Stimulated activated naive CD8-positive, alpha-beta T cell treated with anti-CD3 and anti-CD28 coated beads, Interleukin-15, Interleukin-2, amounts not matched to agents 100 U/mL and 50 U/mL, for 24 hours (primary cell): ENCODE measurements at regions not wholly inside any gene's neighbourhood (a gene's known extent, or its start where the extent isn't known, plus 50 kb on each side); places are given as distances from the start of the nearest gene placed in this dataset.

Source experiments
- ATAC-seq: fragments of 150-1000 bp; cut with Tn5 transposase; one replicate; pipeline ENCODE4 v1.10.0; 2021
- DNase-seq: peaks from one replicate; pipeline ENCODE4 v3.0.0; 2021

- no peak for ATAC-seq
- DNase-seq: no peak
Measured at GRCh38 chr13:105446197-105446596, 1089.3 kb downstream of the EFNB2 start.

- no peak for DNase-seq
Measured at GRCh38 chr13:105445796-105446195, 1089.7 kb downstream of the EFNB2 start.

GRCh38 chr13:105442949-105443699 is 1092.3 kb downstream of the EFNB2 start:
- DNase-seq (no peak), ATAC-seq (no peak)

More at GRCh38 chr13:105445796-105446195, 1089.7 kb downstream of the EFNB2 start:
- ATAC-seq: peak; percentile 49

- DNase-seq: no peak
- ATAC-seq: no peak
Measured at GRCh38 chr13:105442040-105442439, 1093.4 kb downstream of the EFNB2 start.

GRCh38 chr13:105441051-105441750 is 1094.3 kb downstream of the EFNB2 start:
- ATAC-seq (no peak), DNase-seq (no peak)

GRCh38 chr13:105436943-105437342 is 1098.5 kb downstream of the EFNB2 start:
- DNase-seq (no peak), ATAC-seq (no peak)

- ATAC-seq (no peak), DNase-seq (no peak)
Measured at GRCh38 chr13:105432438-105432837, 1103.0 kb downstream of the EFNB2 start.

- DNase-seq (no peak), ATAC-seq (no peak)
Measured at GRCh38 chr13:105428811-105429210, 1106.7 kb downstream of the EFNB2 start.

- ATAC-seq (no peak), DNase-seq (no peak)
Measured at GRCh38 chr13:105426441-105426840, 1109.0 kb downstream of the EFNB2 start.

- DNase-seq: no peak
- no peak for ATAC-seq
Measured at GRCh38 chr13:105414639-105415038, 1120.8 kb downstream of the EFNB2 start.

- ATAC-seq: no peak
- DNase-seq: no peak
Measured at GRCh38 chr13:105412171-105412570, 1123.3 kb downstream of the EFNB2 start.

- DNase-seq (peak; percentile 43), ATAC-seq (no peak)
Measured at GRCh38 chr13:105410602-105411001, 1124.9 kb downstream of the EFNB2 start.

GRCh38 chr13:105406551-105406950 is 1128.9 kb downstream of the EFNB2 start:
- no peak for ATAC-seq

GRCh38 chr13:105403086-105403485 is 1132.4 kb downstream of the EFNB2 start:
- ATAC-seq: no peak

More at GRCh38 chr13:105406551-105406950, 1128.9 kb downstream of the EFNB2 start:
- no peak for DNase-seq

GRCh38 chr13:105395041-105395440 is 1140.4 kb downstream of the EFNB2 start:
- ATAC-seq (no peak), DNase-seq (no peak)

More at GRCh38 chr13:105403086-105403485, 1132.4 kb downstream of the EFNB2 start:
- no peak for DNase-seq

GRCh38 chr13:105389373-105389772 is 1146.1 kb downstream of the EFNB2 start:
- ATAC-seq (no peak), DNase-seq (no peak)

GRCh38 chr13:105377452-105377851 is 1158.0 kb downstream of the EFNB2 start:
- DNase-seq (no peak), ATAC-seq (no peak)

- ATAC-seq (no peak), DNase-seq (no peak)
Measured at GRCh38 chr13:105370011-105370650, 1165.3 kb downstream of the EFNB2 start.

GRCh38 chr13:105368781-105369180 is 1166.7 kb downstream of the EFNB2 start:
- ATAC-seq: no peak
- no peak for DNase-seq

GRCh38 chr13:105365831-105366230 is 1169.6 kb downstream of the EFNB2 start:
- DNase-seq: no peak
- ATAC-seq: no peak

- ATAC-seq: no peak
Measured at GRCh38 chr13:105365021-105365550, 1170.4 kb downstream of the EFNB2 start.

GRCh38 chr13:105364191-105364590 is 1171.3 kb downstream of the EFNB2 start:
- no peak for DNase-seq
- ATAC-seq: no peak

More at GRCh38 chr13:105365021-105365550, 1170.4 kb downstream of the EFNB2 start:
- no peak for DNase-seq
